ENCODE measurements at regions not wholly inside any gene's neighbourhood (a gene's known extent, or its start where the extent isn't known, plus 50 kb on each side); places are given as distances from the start of the nearest gene placed in this dataset.

GRCh38 chr6:21887231-21888185, 294.0 kb downstream of the SOX4 start:
- DNase-seq: no peak

- no peak for DNase-seq
Observed at GRCh38 chr6:21891080-21891479, 297.5 kb downstream of the SOX4 start.

- no peak for DNase-seq
Observed at GRCh38 chr6:21893793-21894192, 300.2 kb downstream of the SOX4 start.

GRCh38 chr6:21895555-21895954, 302.0 kb downstream of the SOX4 start:
- no peak for DNase-seq

GRCh38 chr6:21898107-21898796, 304.7 kb downstream of the SOX4 start:
- DNase-seq: no peak

GRCh38 chr6:21899708-21900107, 306.2 kb downstream of the SOX4 start:
- no peak for DNase-seq

GRCh38 chr6:21900730-21901129, 307.2 kb downstream of the SOX4 start:
- DNase-seq: no peak

- no peak for DNase-seq
Observed at GRCh38 chr6:21902628-21903169, 309.1 kb downstream of the SOX4 start.

GRCh38 chr6:21905531-21905930, 312.0 kb downstream of the SOX4 start:
- DNase-seq: no peak

GRCh38 chr6:21906826-21907225, 313.3 kb downstream of the SOX4 start:
- no peak for DNase-seq

GRCh38 chr6:21907291-21907690, 313.7 kb downstream of the SOX4 start:
- DNase-seq: no peak

- no peak for DNase-seq
Observed at GRCh38 chr6:21908161-21908848, 314.8 kb downstream of the SOX4 start.

- no peak for DNase-seq
Observed at GRCh38 chr6:21909321-21909720, 315.8 kb downstream of the SOX4 start.

- DNase-seq: no peak
Observed at GRCh38 chr6:21911208-21911607, 317.7 kb downstream of the SOX4 start.

- no peak for DNase-seq
Observed at GRCh38 chr6:21912151-21912832, 318.7 kb downstream of the SOX4 start.

GRCh38 chr6:21914121-21914973, 320.8 kb downstream of the SOX4 start:
- DNase-seq: no peak

- DNase-seq: peak; percentile 34
Observed at GRCh38 chr6:21915707-21916260, 322.2 kb downstream of the SOX4 start.

- DNase-seq: no peak
Observed at GRCh38 chr6:21918041-21918440, 324.5 kb downstream of the SOX4 start.

- DNase-seq: no peak
Observed at GRCh38 chr6:21918666-21919065, 325.1 kb downstream of the SOX4 start.

GRCh38 chr6:21922086-21922485, 328.5 kb downstream of the SOX4 start:
- no peak for DNase-seq

GRCh38 chr6:21924002-21924401, 330.5 kb downstream of the SOX4 start:
- no peak for DNase-seq

Data from occipital lobe (tissue), 1 donor.